ENCODE measurements at regions not wholly inside any gene's neighbourhood (a gene's known extent, or its start where the extent isn't known, plus 50 kb on each side); places are given as distances from the start of the nearest gene placed in this dataset.

- no peak for TF ChIP-seq EZH2 (IDR thresholded peaks at IDR 0.05; ENCODE audit: low read length, unreplicated experiment)
- no peak for TF ChIP-seq CTCF (conservative IDR thresholded peaks at IDR 0.05; ENCODE audit: low read depth, low read length)
- no peak for TF ChIP-seq EZH2phosphoT487 (IDR thresholded peaks at IDR 0.05; ENCODE audit: borderline replicate concordance, low read length)
These were observed 185.5 kb upstream of the MYLIP start for GRCh38 chr6:15943423-15943822.
